Gastroesophageal sphincter (tissue), 4 donors: ENCODE measurements at regions not wholly inside any gene's neighbourhood (a gene's known extent, or its start where the extent isn't known, plus 50 kb on each side); places are given as distances from the start of the nearest gene placed in this dataset.

ENCODE experiments used
- ATAC-seq: fragments of 150-250 bp; one replicate; pipeline ENCODE4 v1.9.1; 2016; ENCODE audit warnings: mild to moderate bottlenecking, moderate library complexity
- H3K27ac ChIP-seq, 4 donors: fragments of 200-600 bp; sonication (generic) in 3 of 4; 1 replicate in 3 of 4; 2 replicates in 1 of 4; pipeline ENCODE4 v1.5.1; 2016 to 2019
- H3K27me3 ChIP-seq: fragments of 200-600 bp; sonication (generic); one replicate; pipeline ENCODE4 v1.5.1; 2019
- H3K36me3 ChIP-seq, 2 donors: fragments of 200-600 bp; sonication (generic); one replicate each; pipeline ENCODE4 v1.5.1; 2019; ENCODE audit warnings: control low read depth in 1 of 2
- H3K4me1 ChIP-seq, 3 donors: fragments of 200-600 bp; sonication (generic); 1 replicate in 2 of 3; 2 replicates in 1 of 3; pipeline ENCODE4 v1.5.1; 2016 to 2019; ENCODE audit warnings: control low read depth in 2 of 3
- H3K4me3 ChIP-seq, 2 donors: fragments of 200-600 bp; sonication (generic); one replicate each; pipeline ENCODE4 v1.5.1; 2019; ENCODE audit warnings: mild to moderate bottlenecking in 1 of 2, moderate library complexity in 1 of 2
- H3K9me3 ChIP-seq, 3 donors: fragments of 200-600 bp; sonication (generic); one replicate each; pipeline ENCODE4 v1.5.1; 2017 to 2019; ENCODE audit warnings: control low read depth in 2 of 3
- CTCF ChIP-seq, 4 experiments: fragments of 200-600 bp in 2 of 4; fragments of 450-650 bp in 2 of 4; sonication (generic) in 1 of 4; IDR thresholded peaks; one replicate each; pipeline ENCODE4 v1.5.1; 2017 to 2019; ENCODE audit warnings: antibody characterized with exemption in 4 of 4, mild to moderate bottlenecking in 2 of 4, moderate library complexity in 2 of 4
- EP300 ChIP-seq: sonication (generic); formaldehyde crosslinking; IDR thresholded peaks from one replicate; pipeline ENCODE4 v1.6.1; 2017; ENCODE audit warnings: antibody characterized with exemption, mild to moderate bottlenecking
- POLR2A ChIP-seq, 2 donors: fragments of 450-650 bp; IDR thresholded peaks; one replicate each; pipeline ENCODE4 v1.6.1; 2017; ENCODE audit warnings: antibody characterized with exemption in 2 of 2, mild to moderate bottlenecking in 2 of 2, moderate library complexity in 1 of 2
- POLR2AphosphoS5 ChIP-seq: sonication (generic); formaldehyde crosslinking; IDR thresholded peaks from one replicate; pipeline ENCODE4 v1.6.1; 2017; ENCODE audit warnings: antibody characterized with exemption
- whole genome bisulfite sequencing, 2 donors: methylation state at CpG; one replicate each; pipeline ENCODE4 v1.1.5; 2018; ENCODE audit warnings: low coverage in 1 of 2; 5-methylcytosine and 5-hydroxymethylcytosine counted together

- Histone ChIP-seq H3K9me3 (no peaks in the 10 kb centered on the region), H3K4me1 (no peaks in the 10 kb centered on the region), H3K27me3 (no peaks in the 10 kb centered on the region), H3K36me3 (no peaks in the 10 kb centered on the region), H3K4me3 (no peak overlapping the region), H3K27ac (no peak overlapping the region)
- ATAC-seq = no peak
- WGBS, 2 donors = 67 to 77% methylated on average over 2 of the region's 2 CpGs
- no peak for TF ChIP-seq POLR2A (IDR thresholded peaks at IDR 0.05)
- TF ChIP-seq POLR2AphosphoS5 = no peak
- no peak for TF ChIP-seq CTCF (IDR thresholded peaks at IDR 0.05)
- no peak for TF ChIP-seq EP300
These were observed 946.0 kb downstream of the GALC start for GRCh38 chr14:87046960-87047359.

GRCh38 chr14:87045956-87046355 is 947.0 kb downstream of the GALC start:
- 65 to 85% methylated on average over 5 of the region's 5 CpGs for WGBS, 2 donors

GRCh38 chr14:87045246-87045645 is 947.7 kb downstream of the GALC start:
- no peaks in the 10 kb centered on the region for H3K9me3 ChIP-seq
- H3K27me3 ChIP-seq = no peaks in the 10 kb centered on the region
- H3K27ac ChIP-seq = no peak overlapping the region
- H3K4me1 ChIP-seq = no peaks in the 10 kb centered on the region
- no peaks in the 10 kb centered on the region for H3K36me3 ChIP-seq
- TF ChIP-seq POLR2A (IDR thresholded peaks at IDR 0.05) = no peak
- no peak for ATAC-seq
- no peak overlapping the region for H3K4me3 ChIP-seq
- WGBS, 2 donors = 21 to 31% methylated on average over 3 of the region's 3 CpGs

More at GRCh38 chr14:87045956-87046355, 947.0 kb downstream of the GALC start:
- H3K4me3 ChIP-seq = no peak overlapping the region
- no peak for ATAC-seq
- no peaks in the 10 kb centered on the region for H3K4me1 ChIP-seq
- H3K27ac ChIP-seq = no peak overlapping the region
- H3K36me3 ChIP-seq = no peaks in the 10 kb centered on the region
- TF ChIP-seq POLR2AphosphoS5 (no peak), POLR2A (IDR thresholded peaks at IDR 0.05) (no peak), CTCF (IDR thresholded peaks at IDR 0.05) (no peak), EP300 (no peak)
- no peaks in the 10 kb centered on the region for H3K27me3 ChIP-seq
- H3K9me3 ChIP-seq = no peaks in the 10 kb centered on the region

- WGBS, 2 donors = 25 to 56% methylated on average over 1 of the region's 1 CpG
- Histone ChIP-seq H3K27me3 (no peaks in the 10 kb centered on the region), H3K9me3 (no peaks in the 10 kb centered on the region), H3K4me1 (no peaks in the 10 kb centered on the region), H3K4me3 (no peak overlapping the region), H3K36me3 (no peaks in the 10 kb centered on the region), H3K27ac (no peak overlapping the region)
- no peak for TF ChIP-seq POLR2A (IDR thresholded peaks at IDR 0.05)
- TF ChIP-seq CTCF (IDR thresholded peaks at IDR 0.05) = no peak
- no peak for TF ChIP-seq POLR2AphosphoS5
- no peak for TF ChIP-seq EP300
- no peak for ATAC-seq
These were observed 948.2 kb downstream of the GALC start for GRCh38 chr14:87044807-87045206.

- ATAC-seq = no peak
- TF ChIP-seq POLR2AphosphoS5 (no peak), CTCF (IDR thresholded peaks at IDR 0.05) (no peak), POLR2A (IDR thresholded peaks at IDR 0.05) (no peak), EP300 (no peak)
- 66 to 70% methylated on average over 2 of the region's 4 CpGs for WGBS, 2 donors
These were observed 949.2 kb downstream of the GALC start for GRCh38 chr14:87043667-87044200.

More at GRCh38 chr14:87043667-87044200, 949.2 kb downstream of the GALC start:
- no peak overlapping the region for H3K4me3 ChIP-seq
- no peaks in the 10 kb centered on the region for H3K36me3 ChIP-seq
- H3K27me3 ChIP-seq = no peaks in the 10 kb centered on the region
- no peak overlapping the region for H3K27ac ChIP-seq
- H3K9me3 ChIP-seq = no peaks in the 10 kb centered on the region
- no peaks in the 10 kb centered on the region for H3K4me1 ChIP-seq
